PC-3 (cell line): ENCODE measurements at regions not wholly inside any gene's neighbourhood (a gene's known extent, or its start where the extent isn't known, plus 50 kb on each side); places are given as distances from the start of the nearest gene placed in this dataset.

Experiments
- ATAC-seq: fragments of 200-7000 bp; cut with Tn5 transposase; 2 replicates; pipeline ENCODE4 v1.9.1; 2020; ENCODE audit warnings: mild to moderate bottlenecking, moderate library complexity
- BruUV-seq: library from RNA; stranded (reverse); fragments of 400-500 nt; replicated peaks from 2 replicates; lab custom pipeline; 2021; lab: Mats Ljungman, UMichigan
- CTCF ChIA-PET: fragments of 300-600 bp; sonication (Branson Sonifier 250); formaldehyde crosslinking; loops from one replicate; lab custom pipeline; 2022; ENCODE audit warnings: antibody characterized with exemption; lab: Charles Lee
- POLR2A ChIA-PET: fragments of 300-600 bp; sonication (Branson Sonifier 250); formaldehyde crosslinking; loops from one replicate; lab custom pipeline; 2022; ENCODE audit warnings: antibody characterized with exemption; ENCODE audit not compliant: unreplicated experiment; lab: Charles Lee
- DNase-seq: peaks from one replicate; pipeline ENCODE4 v3.0.0-alpha.2; 2015
- H2AFZ ChIP-seq: fragments of 300-600 bp; sonication (generic); 2 replicates; pipeline ENCODE4 v1.6.0; 2016; ENCODE audit warnings: antibody characterized with exemption, low read length
- H3F3A ChIP-seq: fragments of 300-600 bp; sonication (generic); one replicate; pipeline ENCODE4 v1.6.0; 2017; ENCODE audit warnings: antibody characterized with exemption, low read length, control low read depth, mild to moderate bottlenecking; ENCODE audit not compliant: unreplicated experiment
- H3K27ac ChIP-seq: fragments of 300-600 bp; sonication (generic); 2 replicates; pipeline ENCODE4 v1.5.1; 2016; ENCODE audit warnings: mild to moderate bottlenecking, low read length
- H3K27me3 ChIP-seq: fragments of 300-600 bp; sonication (generic); 2 replicates; pipeline ENCODE4 v1.6.1; 2016; ENCODE audit warnings: low read length, mixed read lengths
- H3K36me3 ChIP-seq: fragments of 300-600 bp; sonication (generic); 2 replicates; pipeline ENCODE4 v1.6.1; 2016; ENCODE audit warnings: low read depth, mixed run types, low read length, mixed read lengths
- H3K4me1 ChIP-seq: fragments of 300-600 bp; sonication (generic); 2 replicates; pipeline ENCODE4 v1.5.1; 2016; ENCODE audit warnings: low read length; ENCODE audit not compliant: insufficient read depth
- H3K4me2 ChIP-seq: fragments of 300-600 bp; sonication (generic); 2 replicates; pipeline ENCODE4 v1.6.0; 2016; ENCODE audit warnings: low read length
- H3K4me3 ChIP-seq: fragments of 300-600 bp; sonication (generic); 2 replicates; pipeline ENCODE4 v1.5.1; 2016; ENCODE audit warnings: mild to moderate bottlenecking, low read length, mixed read lengths
- H3K79me2 ChIP-seq: fragments of 300-600 bp; sonication (generic); 2 replicates; pipeline ENCODE4 v1.6.1; 2017; ENCODE audit warnings: low read length, mixed read lengths
- H3K9ac ChIP-seq: fragments of 300-600 bp; sonication (generic); 2 replicates; pipeline ENCODE4 v1.6.0; 2016; ENCODE audit warnings: mild to moderate bottlenecking, low read length
- H3K9me2 ChIP-seq: fragments of 300-600 bp; sonication (generic); replicated peaks from 2 replicates; pipeline ENCODE4 v1.6.1; 2016; ENCODE audit warnings: mixed run types, low read length, mixed read lengths
- H3K9me3 ChIP-seq: fragments of 300-600 bp; sonication (generic); 2 replicates; pipeline ENCODE4 v1.6.1; 2016; ENCODE audit warnings: low read length, mixed read lengths
- H4K20me1 ChIP-seq: fragments of 300-600 bp; sonication (generic); 2 replicates; pipeline ENCODE4 v1.6.1; 2016; ENCODE audit warnings: low read length, mixed read lengths
- EZH2 ChIP-seq: fragments of 300-600 bp; sonication (generic); IDR thresholded peaks from one replicate; pipeline ENCODE4 v1.6.1; 2017; ENCODE audit warnings: antibody characterized with exemption, mild to moderate bottlenecking, low read length; ENCODE audit not compliant: unreplicated experiment
- EZH2phosphoT487 ChIP-seq: fragments of 300-600 bp; sonication (generic); IDR thresholded peaks from 2 replicates; pipeline ENCODE4 v1.6.1; 2018; ENCODE audit warnings: mild to moderate bottlenecking, antibody characterized with exemption, low read length, borderline replicate concordance
- intact Hi-C: fragments of 100-400 bp; cut with micrococcal nuclease; formaldehyde crosslinking; loops from 2 replicates; pipeline ENCODE4 v1.9.0; 2023
- TF ChIP-seq, protein P1 (sequence below): fragments of 300-600 bp; sonication (generic); conservative IDR thresholded peaks from 2 replicates; pipeline ENCODE4 v1.5.1; 2017; ENCODE audit warnings: antibody characterized with exemption, low read depth, mild to moderate bottlenecking, low read length

GRCh38 chr2:171210864-171211431, 50.3 kb upstream of the TLK1 start:
- H3K79me2 ChIP-seq, result no peaks in the 10 kb centered on the region
- no peaks in the 10 kb centered on the region; the same call in 1 of the 2 replicates for H3K9me2 ChIP-seq
- H3K4me2 ChIP-seq, result peak overlapping the region; percentile 43
- no peak overlapping the region for H3K9ac ChIP-seq
- no peaks in the 10 kb centered on the region for H3K27me3 ChIP-seq
- peak overlapping the region; percentile 17; the same call in 1 of the 2 replicates for H3K4me3 ChIP-seq
- H3F3A ChIP-seq, result no peaks in the 10 kb centered on the region
- no peak overlapping the region for H3K27ac ChIP-seq
- BruUV-seq, result no TSS peak
- H3K9me3 ChIP-seq, result no peaks in the 10 kb centered on the region
- no peak for TF ChIP-seq EZH2
- no peak for TF ChIP-seq EZH2phosphoT487
- TF ChIP-seq, protein P1, sequence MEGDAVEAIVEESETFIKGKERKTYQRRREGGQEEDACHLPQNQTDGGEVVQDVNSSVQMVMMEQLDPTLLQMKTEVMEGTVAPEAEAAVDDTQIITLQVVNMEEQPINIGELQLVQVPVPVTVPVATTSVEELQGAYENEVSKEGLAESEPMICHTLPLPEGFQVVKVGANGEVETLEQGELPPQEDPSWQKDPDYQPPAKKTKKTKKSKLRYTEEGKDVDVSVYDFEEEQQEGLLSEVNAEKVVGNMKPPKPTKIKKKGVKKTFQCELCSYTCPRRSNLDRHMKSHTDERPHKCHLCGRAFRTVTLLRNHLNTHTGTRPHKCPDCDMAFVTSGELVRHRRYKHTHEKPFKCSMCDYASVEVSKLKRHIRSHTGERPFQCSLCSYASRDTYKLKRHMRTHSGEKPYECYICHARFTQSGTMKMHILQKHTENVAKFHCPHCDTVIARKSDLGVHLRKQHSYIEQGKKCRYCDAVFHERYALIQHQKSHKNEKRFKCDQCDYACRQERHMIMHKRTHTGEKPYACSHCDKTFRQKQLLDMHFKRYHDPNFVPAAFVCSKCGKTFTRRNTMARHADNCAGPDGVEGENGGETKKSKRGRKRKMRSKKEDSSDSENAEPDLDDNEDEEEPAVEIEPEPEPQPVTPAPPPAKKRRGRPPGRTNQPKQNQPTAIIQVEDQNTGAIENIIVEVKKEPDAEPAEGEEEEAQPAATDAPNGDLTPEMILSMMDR, result no peak
- H4K20me1 ChIP-seq, result no peaks in the 10 kb centered on the region
- intact Hi-C loops, result no loop called here
- POLR2A ChIA-PET, result no interaction called here
- no peaks in the 10 kb centered on the region for H3K4me1 ChIP-seq
- H2AFZ ChIP-seq, result peak overlapping the region; percentile 53
- DNase-seq, result peak; percentile 28
- peak; percentile 76 for ATAC-seq
- CTCF ChIA-PET, result no interaction called here
- no peaks in the 10 kb centered on the region for H3K36me3 ChIP-seq
